Neural cell (in vitro differentiated cells): ENCODE measurements at regions not wholly inside any gene's neighbourhood (a gene's known extent, or its start where the extent isn't known, plus 50 kb on each side); places are given as distances from the start of the nearest gene placed in this dataset.
"Not testable (repeated sequence)": the region's sequence is repeated elsewhere in the genome, so short reads cannot be mapped to it uniquely, and the experiment has no call there.

ENCODE experiments used
- H2AFZ ChIP-seq: fragments of 200-600, 300-800 bp; sonication (generic), shearing (Covaris generic); 2 replicates; pipeline ENCODE4 v1.6.0; 2014; ENCODE audit warnings: low read depth, mild to moderate bottlenecking, antibody characterized with exemption, low read length, moderate library complexity
- H3F3A ChIP-seq: fragments of 200-600 bp; shearing (Covaris generic); 2 replicates; pipeline ENCODE4 v1.6.1; 2016; ENCODE audit warnings: mild to moderate bottlenecking, moderate library complexity, mixed read lengths, antibody characterized with exemption, low read length; ENCODE audit not compliant: insufficient read depth, poor library complexity, severe bottlenecking
- H3K27ac ChIP-seq: fragments of 200-600, 300-800 bp; sonication (generic), shearing (Covaris generic); 2 replicates; pipeline ENCODE4 v1.5.1; 2014; ENCODE audit warnings: mild to moderate bottlenecking, low read length, moderate library complexity
- H3K27me3 ChIP-seq: fragments of 300-800, 200-600 bp; sonication (generic), shearing (Covaris generic); 2 replicates; pipeline ENCODE4 v1.6.0; 2014; ENCODE audit warnings: mild to moderate bottlenecking, low read depth, low read length, moderate library complexity; ENCODE audit not compliant: insufficient read depth
- H3K36me3 ChIP-seq: fragments of 300-800, 200-600 bp; sonication (generic), shearing (Covaris generic); 2 replicates; pipeline ENCODE4 v1.5.1; 2014; ENCODE audit warnings: mild to moderate bottlenecking, antibody characterized with exemption, low read length, moderate library complexity; ENCODE audit not compliant: insufficient read depth
- H3K4me2 ChIP-seq: fragments of 300-800, 200-600 bp; sonication (generic), shearing (Covaris generic); 2 replicates; pipeline ENCODE4 v1.6.0; 2014; ENCODE audit warnings: mild to moderate bottlenecking, low read length
- H3K4me3 ChIP-seq: fragments of 300-800, 200-600 bp; sonication (generic), shearing (Covaris generic); 2 replicates; pipeline ENCODE4 v1.5.1; 2014; ENCODE audit warnings: mild to moderate bottlenecking, low read length, moderate library complexity
- H3K79me2 ChIP-seq: fragments of 200-600 bp; shearing (Covaris generic); replicated peaks from 2 replicates; pipeline ENCODE4 v1.6.0; 2014; ENCODE audit warnings: mild to moderate bottlenecking, low read length, moderate library complexity; ENCODE audit not compliant: insufficient read depth
- H3K9ac ChIP-seq: fragments of 300-800, 200-600 bp; sonication (generic), shearing (Covaris generic); 2 replicates; pipeline ENCODE4 v1.6.1; 2016; ENCODE audit warnings: mild to moderate bottlenecking, low read length, mixed read lengths
- H3K9me2 ChIP-seq: fragments of 200-600 bp; shearing (Covaris generic); 2 replicates; pipeline ENCODE4 v1.6.1; 2016; ENCODE audit warnings: mild to moderate bottlenecking, low read length, mixed read lengths; ENCODE audit not compliant: insufficient read depth
- H3K9me3 ChIP-seq: fragments of 200-600, 300-800 bp; sonication (generic), shearing (Covaris generic); 2 replicates; pipeline ENCODE4 v1.6.1; 2016; ENCODE audit warnings: mild to moderate bottlenecking, mixed run types, low read length, moderate library complexity, mixed read lengths
- H4K20me1 ChIP-seq: fragments of 200-600 bp; shearing (Covaris generic); 2 replicates; pipeline ENCODE4 v1.6.1; 2016; ENCODE audit warnings: mild to moderate bottlenecking, mixed run types; ENCODE audit not compliant: insufficient read depth
- EP300 ChIP-seq: fragments of 450-650 bp; conservative IDR thresholded peaks from 2 replicates; pipeline ENCODE4 v1.6.1; 2014; ENCODE audit warnings: antibody characterized with exemption, mild to moderate bottlenecking, moderate library complexity; ENCODE audit not compliant: poor library complexity, severe bottlenecking
- EZH2 ChIP-seq: fragments of 200-600, 300-800 bp; shearing (Covaris generic), sonication (generic); IDR thresholded peaks from 2 replicates; pipeline ENCODE4 v1.6.1; 2014; ENCODE audit warnings: antibody characterized with exemption, low read length, borderline replicate concordance, mild to moderate bottlenecking; ENCODE audit not compliant: insufficient read depth, poor library complexity, severe bottlenecking
- MXI1 ChIP-seq: fragments of 450-650 bp; conservative IDR thresholded peaks from 2 replicates; pipeline ENCODE4 v1.6.1; 2014; ENCODE audit warnings: antibody characterized with exemption, mild to moderate bottlenecking; ENCODE audit not compliant: poor library complexity, severe bottlenecking
- POLR2AphosphoS5 ChIP-seq: IDR thresholded peaks from 2 replicates; pipeline ENCODE4 v1.6.1; 2012
- RAD21 ChIP-seq: fragments of 450-650 bp; conservative IDR thresholded peaks from 2 replicates; pipeline ENCODE4 v1.6.1; 2014; ENCODE audit warnings: antibody characterized with exemption, mild to moderate bottlenecking, moderate library complexity
- REST ChIP-seq: IDR thresholded peaks from 2 replicates; pipeline ENCODE4 v1.6.1; 2012; ENCODE audit warnings: borderline replicate concordance
- SMC3 ChIP-seq: fragments of 450-650 bp; conservative IDR thresholded peaks from 2 replicates; pipeline ENCODE4 v1.6.1; 2014; ENCODE audit warnings: antibody characterized with exemption, mild to moderate bottlenecking, moderate library complexity; ENCODE audit not compliant: poor library complexity
- TAF1 ChIP-seq: IDR thresholded peaks from 2 replicates; pipeline ENCODE4 v1.6.1; 2012; ENCODE audit warnings: low read depth
- TF ChIP-seq, protein P1 (sequence below): fragments of 450-650 bp; IDR thresholded peaks from 2 replicates; pipeline ENCODE4 v1.5.1; 2014; ENCODE audit warnings: antibody characterized with exemption, mild to moderate bottlenecking, moderate library complexity; ENCODE audit not compliant: poor library complexity, severe bottlenecking

- Histone ChIP-seq H2AFZ (no peak overlapping the region), H4K20me1 (no peaks in the 10 kb centered on the region), H3K9me3 (no peaks in the 10 kb centered on the region), H3K9me2 (no peaks in the 10 kb centered on the region), H3K27ac (no peak overlapping the region), H3K9ac (no peak overlapping the region), H3F3A (no peaks in the 10 kb centered on the region), H3K79me2 (no peaks in the 10 kb centered on the region), H3K27me3 (no peaks in the 10 kb centered on the region), H3K36me3 (no peaks in the 10 kb centered on the region), H3K4me2 (no peak overlapping the region), H3K4me3 (no peak overlapping the region)
- TF ChIP-seq RAD21 (no peak), EZH2 (no peak), EP300 (no peak), TAF1 (no peak), POLR2AphosphoS5 (no peak), REST (no peak), SMC3 (no peak), MXI1 (no peak)
- TF ChIP-seq, protein P1, sequence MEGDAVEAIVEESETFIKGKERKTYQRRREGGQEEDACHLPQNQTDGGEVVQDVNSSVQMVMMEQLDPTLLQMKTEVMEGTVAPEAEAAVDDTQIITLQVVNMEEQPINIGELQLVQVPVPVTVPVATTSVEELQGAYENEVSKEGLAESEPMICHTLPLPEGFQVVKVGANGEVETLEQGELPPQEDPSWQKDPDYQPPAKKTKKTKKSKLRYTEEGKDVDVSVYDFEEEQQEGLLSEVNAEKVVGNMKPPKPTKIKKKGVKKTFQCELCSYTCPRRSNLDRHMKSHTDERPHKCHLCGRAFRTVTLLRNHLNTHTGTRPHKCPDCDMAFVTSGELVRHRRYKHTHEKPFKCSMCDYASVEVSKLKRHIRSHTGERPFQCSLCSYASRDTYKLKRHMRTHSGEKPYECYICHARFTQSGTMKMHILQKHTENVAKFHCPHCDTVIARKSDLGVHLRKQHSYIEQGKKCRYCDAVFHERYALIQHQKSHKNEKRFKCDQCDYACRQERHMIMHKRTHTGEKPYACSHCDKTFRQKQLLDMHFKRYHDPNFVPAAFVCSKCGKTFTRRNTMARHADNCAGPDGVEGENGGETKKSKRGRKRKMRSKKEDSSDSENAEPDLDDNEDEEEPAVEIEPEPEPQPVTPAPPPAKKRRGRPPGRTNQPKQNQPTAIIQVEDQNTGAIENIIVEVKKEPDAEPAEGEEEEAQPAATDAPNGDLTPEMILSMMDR: no peak
Measured at GRCh38 chr9:24881361-24881760, 335.7 kb upstream of the IZUMO3 start.

DNA sequence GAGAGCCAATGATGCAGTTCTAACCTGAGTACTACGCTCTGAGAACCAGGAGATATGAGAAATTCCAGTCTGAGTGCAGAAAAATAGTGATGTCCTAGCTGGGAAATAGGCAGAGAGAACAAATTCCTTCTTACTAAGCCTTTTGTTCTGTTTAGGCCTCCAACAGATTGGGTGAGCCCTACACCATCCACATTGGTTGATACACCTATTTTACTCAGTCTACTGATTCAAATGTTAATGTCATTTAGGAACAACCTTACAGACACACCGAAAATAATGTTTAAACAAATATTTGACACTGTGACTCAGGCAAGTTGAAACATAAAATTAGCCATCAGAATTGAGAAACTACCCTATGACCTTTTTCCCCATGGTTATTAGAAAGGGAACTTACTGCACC is 333.9 kb upstream of the IZUMO3 start:
- no peak overlapping the region for H3K9ac ChIP-seq
- H3K4me3 ChIP-seq: no peak overlapping the region
- no peak overlapping the region for H3K27ac ChIP-seq
- H2AFZ ChIP-seq: no peak overlapping the region
- H3K79me2 ChIP-seq: no peaks in the 10 kb centered on the region
- H3F3A ChIP-seq: no peaks in the 10 kb centered on the region
- no peaks in the 10 kb centered on the region for H3K9me3 ChIP-seq
- no peaks in the 10 kb centered on the region for H3K36me3 ChIP-seq
- TF ChIP-seq TAF1: no peak
- no peak for TF ChIP-seq MXI1
- TF ChIP-seq SMC3: no peak
- no peak for TF ChIP-seq EZH2
- no peak for TF ChIP-seq RAD21
- TF ChIP-seq EP300: no peak
- TF ChIP-seq POLR2AphosphoS5: no peak
- no peak for TF ChIP-seq REST
- no peak overlapping the region for H3K4me2 ChIP-seq
- H4K20me1 ChIP-seq: no peaks in the 10 kb centered on the region
- H3K9me2 ChIP-seq: no peaks in the 10 kb centered on the region
- H3K27me3 ChIP-seq: no peaks in the 10 kb centered on the region

GRCh38 chr9:24856601-24857000 is 310.9 kb upstream of the IZUMO3 start:
- H3K4me2 ChIP-seq, H3K27me3 ChIP-seq, H3K4me3 ChIP-seq, H3K36me3 ChIP-seq, H3K79me2 ChIP-seq, H3K9me2 ChIP-seq, H3K27ac ChIP-seq, H2AFZ ChIP-seq, H4K20me1 ChIP-seq, H3K9me3 ChIP-seq, H3F3A ChIP-seq, H3K9ac ChIP-seq: not testable (repeated sequence)
